Peyer's patch (tissue), 4 donors: ENCODE measurements at regions not wholly inside any gene's neighbourhood (a gene's known extent, or its start where the extent isn't known, plus 50 kb on each side); places are given as distances from the start of the nearest gene placed in this dataset.

Experiments used
- DNase-seq, 3 donors: peaks; one replicate each; pipeline ENCODE4 v3.0.0-alpha.2; 2017 to 2019
- H3K27ac ChIP-seq, 4 donors: fragments of 200-600 bp; sonication (generic); one replicate each; pipeline ENCODE4 v1.5.1; 2016 to 2019
- H3K27me3 ChIP-seq, 2 donors: fragments of 200-600 bp; sonication (generic); one replicate each; pipeline ENCODE4 v1.5.1; 2019
- H3K36me3 ChIP-seq, 3 donors: fragments of 200-600 bp; sonication (generic); one replicate each; pipeline ENCODE4 v1.5.1; 2016 to 2019
- H3K4me1 ChIP-seq, 4 donors: fragments of 200-600 bp; sonication (generic); one replicate each; pipeline ENCODE4 v1.5.1; 2016 to 2019
- H3K4me3 ChIP-seq, 4 donors: fragments of 200-600 bp; sonication (generic); 1 replicate in 3 of 4; 2 replicates in 1 of 4; pipeline ENCODE4 v1.5.1; 2016 to 2019; ENCODE audit warnings: mild to moderate bottlenecking in 1 of 4
- H3K9me3 ChIP-seq, 4 donors: fragments of 200-600 bp; sonication (generic); one replicate each; pipeline ENCODE4 v1.5.1; 2016 to 2019; ENCODE audit warnings: mild to moderate bottlenecking in 1 of 4
- POLR2A ChIP-seq, 2 donors: fragments of 450-650 bp; IDR thresholded peaks; one replicate each; pipeline ENCODE4 v1.5.1; 2017; ENCODE audit warnings: antibody characterized with exemption in 2 of 2, mild to moderate bottlenecking in 2 of 2, moderate library complexity in 2 of 2
- TF ChIP-seq, protein P1 (sequence below), 6 experiments: fragments of 450-650 bp in 4 of 6; fragments of 200-600 bp in 2 of 6; sonication (generic) in 1 of 6; IDR thresholded peaks; one replicate each; pipeline ENCODE4 v1.5.1; 2017 to 2019; ENCODE audit warnings: antibody characterized with exemption in 6 of 6, mild to moderate bottlenecking in 3 of 6, moderate library complexity in 1 of 6

- TF ChIP-seq, protein P1, sequence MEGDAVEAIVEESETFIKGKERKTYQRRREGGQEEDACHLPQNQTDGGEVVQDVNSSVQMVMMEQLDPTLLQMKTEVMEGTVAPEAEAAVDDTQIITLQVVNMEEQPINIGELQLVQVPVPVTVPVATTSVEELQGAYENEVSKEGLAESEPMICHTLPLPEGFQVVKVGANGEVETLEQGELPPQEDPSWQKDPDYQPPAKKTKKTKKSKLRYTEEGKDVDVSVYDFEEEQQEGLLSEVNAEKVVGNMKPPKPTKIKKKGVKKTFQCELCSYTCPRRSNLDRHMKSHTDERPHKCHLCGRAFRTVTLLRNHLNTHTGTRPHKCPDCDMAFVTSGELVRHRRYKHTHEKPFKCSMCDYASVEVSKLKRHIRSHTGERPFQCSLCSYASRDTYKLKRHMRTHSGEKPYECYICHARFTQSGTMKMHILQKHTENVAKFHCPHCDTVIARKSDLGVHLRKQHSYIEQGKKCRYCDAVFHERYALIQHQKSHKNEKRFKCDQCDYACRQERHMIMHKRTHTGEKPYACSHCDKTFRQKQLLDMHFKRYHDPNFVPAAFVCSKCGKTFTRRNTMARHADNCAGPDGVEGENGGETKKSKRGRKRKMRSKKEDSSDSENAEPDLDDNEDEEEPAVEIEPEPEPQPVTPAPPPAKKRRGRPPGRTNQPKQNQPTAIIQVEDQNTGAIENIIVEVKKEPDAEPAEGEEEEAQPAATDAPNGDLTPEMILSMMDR (IDR thresholded peaks at IDR 0.05), result no peak
- no peak for TF ChIP-seq POLR2A (IDR thresholded peaks at IDR 0.05)
- DNase-seq, result no peak
- no peak overlapping the region for H3K27ac ChIP-seq
- no peaks in the 10 kb centered on the region for H3K4me1 ChIP-seq
- no peaks in the 10 kb centered on the region for H3K27me3 ChIP-seq
- H3K36me3 ChIP-seq, result no peaks in the 10 kb centered on the region
- H3K4me3 ChIP-seq, result no peak overlapping the region
- no peaks in the 10 kb centered on the region for H3K9me3 ChIP-seq
Observed at GRCh38 chr6:15870333-15871043, 207.7 kb upstream of the DTNBP1 start.

DNA sequence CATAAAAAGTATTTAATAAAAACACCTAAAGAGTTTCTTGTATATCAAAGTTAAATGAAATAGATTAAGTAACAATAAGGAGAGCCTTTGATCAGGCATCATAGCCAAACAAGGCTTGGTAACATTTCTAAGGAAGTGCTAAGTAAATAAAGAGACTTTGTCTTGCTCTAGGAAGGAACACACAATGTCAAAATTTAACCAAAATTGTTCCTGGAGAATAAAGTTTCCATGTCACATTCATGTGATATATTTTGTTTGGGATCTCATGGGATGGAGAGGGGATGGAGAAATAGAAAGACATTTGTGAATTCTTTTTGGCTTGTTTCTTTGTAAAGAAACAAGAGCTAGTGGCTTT, 201.9 kb upstream of the DTNBP1 start:
- no peak for TF ChIP-seq POLR2A (IDR thresholded peaks at IDR 0.05)
- TF ChIP-seq, protein P1 (IDR thresholded peaks at IDR 0.05), result no peak
- Histone ChIP-seq H3K36me3 (no peaks in the 10 kb centered on the region), H3K4me3 (no peak overlapping the region), H3K9me3 (no peaks in the 10 kb centered on the region), H3K4me1 (no peaks in the 10 kb centered on the region), H3K27me3 (no peaks in the 10 kb centered on the region), H3K27ac (no peak overlapping the region)
- no peak for DNase-seq

DNA sequence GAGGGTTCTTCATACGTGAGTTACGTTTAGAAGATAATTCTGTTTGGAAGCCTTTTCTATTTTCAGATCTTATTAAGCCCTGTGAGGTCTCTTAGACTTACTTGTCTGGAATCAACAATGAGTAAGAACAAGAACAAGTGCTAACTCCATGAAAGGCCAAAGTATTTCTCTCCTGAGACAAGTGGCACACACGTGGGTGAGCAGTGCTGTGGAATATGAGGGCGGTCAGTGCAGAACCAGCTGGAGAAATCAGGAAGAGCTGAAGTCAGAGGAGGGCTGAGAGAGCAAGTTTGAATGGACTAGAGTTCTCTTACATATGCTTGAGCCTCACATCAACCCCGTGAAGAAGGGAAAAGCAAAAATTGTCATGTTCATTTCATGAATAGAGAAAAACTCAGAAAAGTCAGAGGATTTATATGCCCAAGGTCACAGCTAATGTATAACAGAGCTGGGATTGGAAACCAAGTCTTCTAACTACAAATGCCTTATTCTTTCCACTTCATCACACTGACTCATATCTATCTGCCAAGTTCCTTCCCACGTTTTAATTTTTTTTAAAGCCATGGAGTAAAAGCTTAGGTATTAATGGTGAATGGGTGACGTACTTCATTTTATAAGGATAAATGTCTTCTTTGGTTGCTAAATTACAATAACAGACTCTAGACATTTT, 201.3 kb upstream of the DTNBP1 start:
- Histone ChIP-seq H3K36me3 (no peaks in the 10 kb centered on the region), H3K9me3 (no peaks in the 10 kb centered on the region), H3K4me3 (no peak overlapping the region), H3K4me1 (no peaks in the 10 kb centered on the region), H3K27ac (no peak overlapping the region), H3K27me3 (no peaks in the 10 kb centered on the region)
- TF ChIP-seq, protein P1 (IDR thresholded peaks at IDR 0.05), result no peak
- TF ChIP-seq POLR2A (IDR thresholded peaks at IDR 0.05), result no peak
- no peak for DNase-seq

GRCh38 chr6:15862810-15863209, 200.0 kb upstream of the DTNBP1 start:
- Histone ChIP-seq H3K27me3 (no peaks in the 10 kb centered on the region), H3K4me3 (no peak overlapping the region), H3K27ac (no peak overlapping the region), H3K4me1 (no peaks in the 10 kb centered on the region), H3K36me3 (no peaks in the 10 kb centered on the region), H3K9me3 (no peaks in the 10 kb centered on the region)
- DNase-seq, result no peak
- TF ChIP-seq, protein P1 (IDR thresholded peaks at IDR 0.05), result no peak
- no peak for TF ChIP-seq POLR2A (IDR thresholded peaks at IDR 0.05)

GRCh38 chr6:15861486-15861885, 198.7 kb upstream of the DTNBP1 start:
- no peaks in the 10 kb centered on the region for H3K27me3 ChIP-seq
- H3K4me3 ChIP-seq, result no peak overlapping the region
- no peaks in the 10 kb centered on the region for H3K4me1 ChIP-seq
- no peak for TF ChIP-seq POLR2A (IDR thresholded peaks at IDR 0.05)
- TF ChIP-seq, protein P1 (IDR thresholded peaks at IDR 0.05), result no peak
- no peak for DNase-seq
- no peak overlapping the region for H3K27ac ChIP-seq
- no peaks in the 10 kb centered on the region for H3K9me3 ChIP-seq
- no peaks in the 10 kb centered on the region for H3K36me3 ChIP-seq
